Muscle layer of duodenum (tissue), 2 donors: ENCODE measurements at regions not wholly inside any gene's neighbourhood (a gene's known extent, or its start where the extent isn't known, plus 50 kb on each side); places are given as distances from the start of the nearest gene placed in this dataset.

Experiments
- H3K27ac ChIP-seq: one replicate; pipeline ENCODE4 v1.7.0; 2013; ENCODE audit warnings: mild to moderate bottlenecking, low read length
- H3K27me3 ChIP-seq: one replicate; pipeline ENCODE4 v1.7.0; 2013; ENCODE audit warnings: low read depth, mild to moderate bottlenecking, control low read depth, low read length
- H3K36me3 ChIP-seq, 2 donors: one replicate each; pipeline ENCODE4 v1.7.0; 2013; ENCODE audit warnings: low read length in 2 of 2, control low read depth in 1 of 2, mild to moderate bottlenecking in 1 of 2; ENCODE audit not compliant: insufficient read depth in 2 of 2, control insufficient read depth in 1 of 2
- H3K4me1 ChIP-seq, 2 donors: one replicate each; pipeline ENCODE4 v1.7.0; 2013; ENCODE audit warnings: low read length in 2 of 2, mild to moderate bottlenecking in 2 of 2, control low read depth in 1 of 2, moderate library complexity in 1 of 2; ENCODE audit not compliant: insufficient read depth in 2 of 2, control insufficient read depth in 1 of 2
- H3K4me3 ChIP-seq, 2 donors: one replicate each; pipeline ENCODE4 v1.7.0; 2013; ENCODE audit warnings: low read length in 2 of 2, low read depth in 1 of 2, mild to moderate bottlenecking in 1 of 2
- H3K9me3 ChIP-seq, 2 donors: one replicate each; pipeline ENCODE4 v1.7.0; 2013; ENCODE audit warnings: low read length in 2 of 2, control low read depth in 1 of 2, mild to moderate bottlenecking in 1 of 2; ENCODE audit not compliant: control insufficient read depth in 1 of 2
- donor health status: healthy.

DNA sequence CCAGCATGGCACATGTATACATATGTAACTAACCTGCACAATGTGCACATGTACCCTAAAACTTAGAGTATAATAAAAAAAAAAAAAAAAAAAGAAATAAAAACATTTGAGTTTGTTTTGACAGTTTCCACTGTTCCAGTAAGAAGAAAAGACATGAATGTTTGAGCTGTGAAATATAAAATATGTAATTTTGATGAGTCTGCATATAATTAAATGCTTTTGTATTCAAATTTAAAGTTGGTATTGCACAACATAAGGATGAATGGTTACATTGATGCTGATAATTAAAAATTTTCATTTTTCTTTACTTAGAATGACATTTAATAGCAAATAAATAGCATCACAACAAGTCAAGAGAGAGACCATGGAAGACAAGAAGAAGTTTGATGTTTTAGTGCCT, 212.0 kb upstream of the RRP15 start:
- H3K27me3 ChIP-seq = no peaks in the 10 kb centered on the region
- no peak overlapping the region for H3K4me3 ChIP-seq
- no peak overlapping the region for H3K27ac ChIP-seq
- H3K4me1 ChIP-seq = no peaks in the 10 kb centered on the region
- no peaks in the 10 kb centered on the region for H3K36me3 ChIP-seq
- no peaks in the 10 kb centered on the region for H3K9me3 ChIP-seq

DNA sequence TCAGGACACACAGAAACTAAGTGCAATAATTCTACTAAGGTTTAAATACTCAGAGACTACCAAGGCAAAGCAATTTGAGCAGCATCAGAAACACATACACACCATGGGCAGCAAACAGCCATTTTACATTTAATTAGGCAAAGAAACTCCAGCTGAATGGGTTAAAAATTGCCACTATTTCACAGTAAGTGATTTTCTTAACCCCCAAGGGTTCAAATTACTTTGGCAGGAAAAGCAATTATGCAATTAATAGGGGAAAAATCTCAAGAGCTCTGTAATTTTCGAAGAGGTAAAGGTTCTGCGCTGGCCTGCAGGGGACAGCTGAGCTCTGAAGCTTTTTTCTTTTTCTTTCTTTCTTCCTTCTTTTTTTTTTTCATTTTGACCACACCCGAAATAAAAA, 206.2 kb upstream of the RRP15 start:
- no peak overlapping the region for H3K27ac ChIP-seq
- H3K36me3 ChIP-seq = no peaks in the 10 kb centered on the region
- no peaks in the 10 kb centered on the region for H3K4me1 ChIP-seq
- H3K4me3 ChIP-seq = no peak overlapping the region
- no peaks in the 10 kb centered on the region for H3K9me3 ChIP-seq
- no peaks in the 10 kb centered on the region for H3K27me3 ChIP-seq

DNA sequence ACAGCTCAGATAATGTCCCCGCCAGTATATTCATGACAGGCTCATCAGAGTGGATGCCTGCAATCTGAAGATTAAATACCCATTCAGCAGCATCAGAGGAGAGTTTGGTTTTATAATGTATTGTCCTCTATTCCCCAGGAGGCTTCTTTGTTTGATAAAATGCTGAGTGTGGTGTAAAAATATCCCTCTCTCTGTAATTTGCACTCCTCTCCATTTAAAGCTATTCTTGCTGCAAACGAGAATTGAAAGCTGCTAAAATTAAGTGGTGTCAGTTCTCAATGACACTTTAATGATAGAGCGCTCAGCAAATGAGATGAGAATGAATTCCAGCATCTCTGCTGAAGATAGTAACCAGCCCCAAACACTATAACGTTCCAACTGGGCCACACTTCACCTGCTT, 205.7 kb upstream of the RRP15 start:
- no peaks in the 10 kb centered on the region for H3K9me3 ChIP-seq
- H3K4me1 ChIP-seq = no peaks in the 10 kb centered on the region
- no peaks in the 10 kb centered on the region for H3K36me3 ChIP-seq
- no peak overlapping the region for H3K27ac ChIP-seq
- no peak overlapping the region for H3K4me3 ChIP-seq
- H3K27me3 ChIP-seq = no peaks in the 10 kb centered on the region

DNA sequence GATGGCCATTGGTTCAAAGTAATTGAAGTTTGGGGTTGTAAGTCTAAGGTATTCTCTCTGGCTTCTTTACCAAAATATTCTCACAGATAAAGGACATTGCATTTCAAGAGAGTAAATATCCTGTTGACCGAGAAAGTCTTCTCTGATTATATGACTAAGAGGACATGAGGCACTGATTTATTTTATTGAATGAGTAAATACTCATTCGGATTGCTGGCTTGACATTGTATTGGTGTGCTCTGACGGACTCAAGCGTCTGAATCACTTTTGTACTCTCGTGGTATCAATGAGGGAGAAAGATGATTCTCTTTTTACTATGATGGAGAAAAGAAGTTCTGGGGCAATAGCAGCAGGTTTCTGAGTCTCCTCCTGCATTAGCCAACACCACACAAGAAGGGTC, 205.3 kb upstream of the RRP15 start:
- Histone ChIP-seq H3K9me3 (no peaks in the 10 kb centered on the region), H3K27ac (no peak overlapping the region), H3K4me1 (no peaks in the 10 kb centered on the region), H3K36me3 (no peaks in the 10 kb centered on the region), H3K4me3 (no peak overlapping the region), H3K27me3 (no peaks in the 10 kb centered on the region)

DNA sequence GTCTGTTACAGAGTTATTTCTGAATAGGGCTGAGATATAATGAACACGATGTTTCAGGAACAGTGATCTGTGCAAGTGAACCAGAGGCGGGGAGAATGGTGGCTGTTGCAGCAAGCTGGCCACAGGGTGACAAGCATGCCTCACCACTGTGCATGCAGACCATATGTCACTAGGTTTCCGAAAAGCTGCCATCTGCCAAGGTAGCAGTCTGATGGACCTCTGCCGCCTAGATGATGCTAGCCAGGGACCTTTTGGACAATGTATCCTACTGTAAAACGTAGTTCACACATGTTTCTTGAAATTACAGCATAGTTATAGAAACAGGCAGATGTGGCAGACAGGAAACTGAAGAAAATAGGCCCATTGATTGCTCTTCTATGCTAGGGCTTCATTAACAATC, 204.2 kb upstream of the RRP15 start:
- Histone ChIP-seq H3K4me1 (no peaks in the 10 kb centered on the region), H3K4me3 (no peak overlapping the region), H3K36me3 (no peaks in the 10 kb centered on the region), H3K27me3 (no peaks in the 10 kb centered on the region), H3K27ac (no peak overlapping the region), H3K9me3 (no peaks in the 10 kb centered on the region)

DNA sequence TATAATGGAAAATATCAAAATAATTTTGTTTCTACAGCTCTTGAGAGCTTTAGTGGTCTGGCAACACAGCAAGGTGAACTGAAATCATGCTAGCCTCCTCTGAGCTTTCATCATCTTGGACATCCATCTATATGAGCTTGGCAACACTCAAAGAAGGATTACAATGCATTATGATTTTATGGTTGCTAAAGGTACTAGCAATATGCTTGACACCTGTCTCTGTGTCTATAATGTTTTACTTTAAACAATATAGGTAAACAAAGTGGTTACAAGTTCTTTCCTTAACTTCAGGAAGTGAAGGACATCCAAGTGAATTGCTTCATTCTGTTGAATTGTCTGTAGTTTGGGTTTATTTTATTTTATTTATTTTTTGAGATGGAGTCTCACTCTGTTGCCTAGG, 203.7 kb upstream of the RRP15 start:
- H3K27me3 ChIP-seq = no peaks in the 10 kb centered on the region
- H3K9me3 ChIP-seq = no peaks in the 10 kb centered on the region
- no peaks in the 10 kb centered on the region for H3K36me3 ChIP-seq
- no peaks in the 10 kb centered on the region for H3K4me1 ChIP-seq
- no peak overlapping the region for H3K27ac ChIP-seq
- H3K4me3 ChIP-seq = no peak overlapping the region

DNA sequence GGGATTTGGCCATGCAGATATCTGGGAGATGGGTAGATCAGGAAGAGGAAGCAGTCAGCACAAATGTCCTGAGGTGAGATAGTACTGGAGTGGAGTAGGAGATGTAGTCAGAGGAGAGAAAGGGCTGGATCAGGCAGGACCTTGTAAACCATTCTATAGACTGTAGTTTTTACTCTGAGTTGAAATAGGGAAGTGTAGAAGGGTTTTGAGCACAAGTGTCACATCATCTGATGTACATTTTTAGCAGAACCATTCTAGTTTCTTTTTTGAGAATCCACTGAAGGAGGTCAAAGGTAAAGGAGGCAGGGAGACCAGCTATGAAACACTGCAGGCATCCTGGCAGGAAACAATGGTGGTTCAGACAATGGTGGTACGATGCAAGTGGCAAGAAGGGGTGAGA, 194.6 kb upstream of the RRP15 start:
- no peaks in the 10 kb centered on the region for H3K27me3 ChIP-seq
- no peak overlapping the region for H3K4me3 ChIP-seq
- H3K36me3 ChIP-seq = no peaks in the 10 kb centered on the region
- H3K9me3 ChIP-seq = no peaks in the 10 kb centered on the region
- no peaks in the 10 kb centered on the region for H3K4me1 ChIP-seq
- H3K27ac ChIP-seq = no peak overlapping the region

DNA sequence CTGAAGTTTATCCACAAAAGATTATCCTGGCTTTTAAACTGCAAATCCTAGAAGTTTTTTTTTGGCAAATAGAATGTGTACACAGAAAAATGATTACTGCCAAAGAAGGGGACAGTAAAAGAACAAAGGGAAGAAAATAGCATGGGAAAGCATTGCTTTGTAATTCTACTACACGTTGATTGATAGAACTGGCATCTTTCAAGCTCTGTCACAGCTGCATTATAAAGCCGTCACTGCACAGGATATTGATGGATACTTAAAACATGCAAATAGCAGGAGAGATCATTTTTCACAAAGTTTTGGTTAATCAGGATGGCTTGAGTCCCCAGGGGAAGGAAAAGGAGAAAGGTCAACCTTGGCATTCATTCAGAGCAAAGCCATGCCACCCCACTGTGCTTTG, 183.7 kb upstream of the RRP15 start:
- H3K27me3 ChIP-seq = no peaks in the 10 kb centered on the region

DNA sequence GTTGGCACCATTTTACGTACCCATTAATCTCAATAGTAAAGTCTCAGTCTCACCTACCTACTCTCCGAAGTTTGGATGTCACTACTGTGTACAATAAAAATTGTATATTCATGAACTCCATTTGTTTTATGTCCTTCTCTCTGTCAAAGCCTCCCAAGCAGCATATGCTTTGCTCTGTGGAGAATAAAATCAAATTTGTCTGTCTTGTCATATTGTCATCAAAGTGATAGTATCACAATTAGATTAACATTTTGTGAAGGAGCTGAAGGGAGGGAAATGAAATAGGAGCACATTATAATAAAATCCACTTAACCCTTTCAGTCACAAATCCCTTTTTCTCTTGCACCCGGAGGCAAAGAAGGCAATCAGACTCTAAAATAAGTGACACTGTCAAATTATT, 177.1 kb upstream of the RRP15 start:
- Histone ChIP-seq H3K4me1 (no peaks in the 10 kb centered on the region), H3K27ac (no peak overlapping the region), H3K36me3 (no peaks in the 10 kb centered on the region), H3K9me3 (no peaks in the 10 kb centered on the region), H3K4me3 (no peak overlapping the region), H3K27me3 (no peaks in the 10 kb centered on the region)

More for the DNA sequence above, 183.7 kb upstream of the RRP15 start:
- no peak overlapping the region for H3K4me3 ChIP-seq
- H3K9me3 ChIP-seq = peaks cover 0 to 6% of the 10 kb centered on the region in 2 donors
- no peaks in the 10 kb centered on the region for H3K36me3 ChIP-seq
- no peak overlapping the region for H3K27ac ChIP-seq
- H3K4me1 ChIP-seq = no peaks in the 10 kb centered on the region

DNA sequence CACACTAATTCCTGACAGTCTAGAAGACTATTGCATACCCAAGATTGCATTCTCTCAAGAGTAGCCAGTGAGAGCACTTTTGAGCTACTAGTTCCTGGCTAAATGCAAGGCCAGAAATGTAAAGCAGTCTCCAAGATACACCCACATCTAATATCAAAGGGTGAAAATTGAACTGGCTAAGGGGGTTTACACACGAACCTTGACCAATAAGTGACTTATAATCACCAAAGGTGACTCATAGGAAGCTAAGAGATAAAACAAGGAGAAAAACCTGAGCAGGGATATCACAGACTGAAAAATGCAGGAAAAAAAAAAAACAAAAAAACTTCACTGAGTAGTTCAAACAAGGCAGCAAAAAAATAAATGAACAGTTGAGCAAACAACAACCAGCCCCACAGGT, 172.2 kb upstream of the RRP15 start:
- Histone ChIP-seq H3K9me3 (peaks cover 0 to 5% of the 10 kb centered on the region in 2 donors), H3K27ac (no peak overlapping the region), H3K4me3 (no peak overlapping the region), H3K4me1 (no peaks in the 10 kb centered on the region), H3K36me3 (no peaks in the 10 kb centered on the region), H3K27me3 (no peaks in the 10 kb centered on the region)

DNA sequence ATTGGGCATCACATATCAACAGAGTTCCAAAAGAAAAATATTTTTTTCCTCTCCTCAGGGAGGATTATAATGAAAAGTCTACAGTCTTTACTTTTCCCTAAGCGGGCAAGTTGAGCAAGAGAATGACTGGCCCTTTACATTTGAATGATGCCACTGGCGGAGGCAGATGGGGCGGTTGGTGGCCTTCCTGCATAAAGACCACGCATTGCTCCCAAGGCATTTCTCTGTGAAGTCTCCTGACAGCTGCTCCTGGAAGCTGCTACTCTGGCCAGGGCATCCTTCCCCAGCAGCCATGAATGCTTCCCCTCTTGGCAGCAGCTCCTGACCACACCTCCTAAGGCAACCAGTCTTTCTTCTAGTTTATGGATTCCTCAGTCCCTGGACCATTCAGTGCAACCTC, 161.1 kb upstream of the RRP15 start:
- no peaks in the 10 kb centered on the region for H3K27me3 ChIP-seq
- no peaks in the 10 kb centered on the region for H3K36me3 ChIP-seq
- H3K27ac ChIP-seq = no peak overlapping the region
- H3K4me1 ChIP-seq = no peaks in the 10 kb centered on the region
- H3K9me3 ChIP-seq = no peaks in the 10 kb centered on the region
- H3K4me3 ChIP-seq = no peak overlapping the region

DNA sequence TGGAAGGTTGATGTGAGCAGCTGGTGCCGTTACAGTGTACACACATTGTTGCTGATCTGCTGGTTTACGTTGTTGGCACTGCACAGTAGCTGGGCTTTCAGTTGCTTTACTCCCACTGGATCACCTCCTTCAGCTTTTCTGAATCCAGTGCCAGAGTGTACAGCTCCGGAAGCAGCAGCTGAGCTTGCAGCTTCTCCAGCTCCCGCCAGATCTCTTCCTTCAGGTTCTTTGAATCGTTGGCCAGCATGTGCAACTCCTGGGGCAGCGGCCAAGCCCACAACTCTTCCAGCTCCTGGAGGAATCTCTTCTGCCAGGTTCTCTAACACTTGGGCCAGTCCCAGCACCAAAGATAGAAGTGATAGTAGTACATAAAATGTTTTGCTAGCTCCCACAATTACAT, 149.7 kb upstream of the RRP15 start:
- H3K9me3 ChIP-seq = peaks cover 0 to 4% of the 10 kb centered on the region in 2 donors
- no peaks in the 10 kb centered on the region for H3K36me3 ChIP-seq
- no peak overlapping the region for H3K4me3 ChIP-seq
- no peak overlapping the region for H3K27ac ChIP-seq
- H3K4me1 ChIP-seq = no peaks in the 10 kb centered on the region
- H3K27me3 ChIP-seq = no peaks in the 10 kb centered on the region
